WTC11 (cell line): ENCODE measurements at regions not wholly inside any gene's neighbourhood (a gene's known extent, or its start where the extent isn't known, plus 50 kb on each side); places are given as distances from the start of the nearest gene placed in this dataset.

ENCODE experiments used
- ATAC-seq: fragments of 200-7000 bp; cut with Tn5 transposase; 2 replicates; pipeline ENCODE4 v1.10.0; 2021; ENCODE audit warnings: mild to moderate bottlenecking, moderate library complexity
- CTCF ChIA-PET: fragments of 300-600 bp; sonication (Branson Sonifier 250); formaldehyde crosslinking; loops from one replicate; lab custom pipeline; 2021; ENCODE audit warnings: antibody characterized with exemption; lab: Charles Lee
- POLR2A ChIA-PET: fragments of 350-600 bp; sonication (Branson Sonifier 250); formaldehyde crosslinking; loops from one replicate; lab custom pipeline; 2021; ENCODE audit warnings: antibody characterized with exemption; lab: Charles Lee
- DNase-seq: peaks from one replicate; pipeline ENCODE4 v3.0.0; 2021; ENCODE audit warnings: low spot score
- H3K27ac Mint-ChIP-seq: 2 replicates; pipeline ENCODE4 v1.8.0; 2021; ENCODE audit warnings: mixed read lengths
- H3K27me3 Mint-ChIP-seq: 2 replicates; pipeline ENCODE4 v1.8.0; 2021; ENCODE audit warnings: low read depth, mild to moderate bottlenecking, moderate library complexity, mixed read lengths
- H3K36me3 Mint-ChIP-seq: 2 replicates; pipeline ENCODE4 v1.8.0; 2021; ENCODE audit warnings: mixed read lengths
- H3K4me1 Mint-ChIP-seq: 2 replicates; pipeline ENCODE4 v1.8.0; 2022; ENCODE audit warnings: mixed read lengths
- H3K4me3 Mint-ChIP-seq: 2 replicates; pipeline ENCODE4 v1.8.0; 2021; ENCODE audit warnings: mild to moderate bottlenecking, moderate library complexity, mixed read lengths
- H3K9me3 Mint-ChIP-seq: 2 replicates; pipeline ENCODE4 v1.8.0; 2021; ENCODE audit warnings: mixed read lengths
- ATF1 ChIP-seq: sonication (generic); formaldehyde crosslinking; IDR thresholded peaks from 2 replicates; pipeline ENCODE4 v1.8.1; 2023; ENCODE audit warnings: mild to moderate bottlenecking, moderate library complexity, missing genetic modification reagents
- CREM ChIP-seq: sonication (generic); formaldehyde crosslinking; IDR thresholded peaks from 2 replicates; pipeline ENCODE4 v1.8.1; 2022; ENCODE audit warnings: mild to moderate bottlenecking, missing genetic modification reagents, moderate library complexity
- EMX1 ChIP-seq: fragments of 250-450 bp; sonication (Bioruptor Pico); IDR thresholded peaks from 2 replicates; pipeline ENCODE4 v1.8.0; 2021; ENCODE audit warnings: mild to moderate bottlenecking
- FOXK1 ChIP-seq: sonication (generic); formaldehyde crosslinking; IDR thresholded peaks from 2 replicates; pipeline ENCODE4 v1.8.0; 2022; ENCODE audit warnings: mild to moderate bottlenecking, moderate library complexity, missing genetic modification reagents
- FOXP4 ChIP-seq: sonication (generic); formaldehyde crosslinking; IDR thresholded peaks from 2 replicates; pipeline ENCODE4 v1.8.0; 2022; ENCODE audit warnings: mild to moderate bottlenecking, missing genetic modification reagents
- GTF2I ChIP-seq: fragments of 250-450 bp; sonication (Bioruptor Pico); conservative IDR thresholded peaks from 2 replicates; pipeline ENCODE4 v1.4.0; 2021; ENCODE audit warnings: mild to moderate bottlenecking
- JUN ChIP-seq: sonication (generic); formaldehyde crosslinking; IDR thresholded peaks from 2 replicates; pipeline ENCODE4 v1.8.0; 2023; ENCODE audit warnings: mild to moderate bottlenecking, missing genetic modification reagents
- MXD4 ChIP-seq: fragments of 250-450 bp; sonication (Bioruptor Pico); IDR thresholded peaks from 2 replicates; pipeline ENCODE4 v1.8.0; 2021; ENCODE audit warnings: mild to moderate bottlenecking, moderate library complexity, borderline replicate concordance
- NFATC4 ChIP-seq: fragments of 250-450 bp; sonication (Bioruptor Pico); IDR thresholded peaks from 2 replicates; pipeline ENCODE4 v1.9.0; 2021; ENCODE audit warnings: mild to moderate bottlenecking
- NFYB ChIP-seq: sonication (generic); formaldehyde crosslinking; conservative IDR thresholded peaks from 2 replicates; pipeline ENCODE4 v1.8.0; 2022; ENCODE audit warnings: low read depth, missing genetic modification reagents
- OVOL2 ChIP-seq: fragments of 250-450 bp; sonication (Bioruptor Pico); IDR thresholded peaks from 2 replicates; pipeline ENCODE4 v1.9.0; 2021; ENCODE audit warnings: mild to moderate bottlenecking, borderline replicate concordance
- PRRX2 ChIP-seq: fragments of 250-450 bp; sonication (Bioruptor Pico); IDR thresholded peaks from 2 replicates; pipeline ENCODE4 v1.8.0; 2021; ENCODE audit warnings: mild to moderate bottlenecking
- TEAD1 ChIP-seq: sonication (generic); formaldehyde crosslinking; IDR thresholded peaks from 2 replicates; pipeline ENCODE4 v1.8.0; 2022; ENCODE audit warnings: mild to moderate bottlenecking, missing genetic modification reagents
- TP53 ChIP-seq: sonication (generic); formaldehyde crosslinking; IDR thresholded peaks from 2 replicates; pipeline ENCODE4 v1.8.1; 2023; ENCODE audit warnings: mild to moderate bottlenecking, missing genetic modification reagents
- TF ChIP-seq, protein P1 (sequence below): fragments of 200-600 bp; IDR thresholded peaks from 2 replicates; pipeline ENCODE4 v1.8.0; 2022; ENCODE audit warnings: antibody characterized with exemption
- TF ChIP-seq, protein P2 (sequence below): sonication (generic); formaldehyde crosslinking; IDR thresholded peaks from 2 replicates; pipeline ENCODE4 v1.8.0; 2023; ENCODE audit warnings: missing genetic modification reagents, mild to moderate bottlenecking, borderline replicate concordance

- no peak for TF ChIP-seq FOXP4 (CRISPR knock-in tag)
- TF ChIP-seq, protein P1, sequence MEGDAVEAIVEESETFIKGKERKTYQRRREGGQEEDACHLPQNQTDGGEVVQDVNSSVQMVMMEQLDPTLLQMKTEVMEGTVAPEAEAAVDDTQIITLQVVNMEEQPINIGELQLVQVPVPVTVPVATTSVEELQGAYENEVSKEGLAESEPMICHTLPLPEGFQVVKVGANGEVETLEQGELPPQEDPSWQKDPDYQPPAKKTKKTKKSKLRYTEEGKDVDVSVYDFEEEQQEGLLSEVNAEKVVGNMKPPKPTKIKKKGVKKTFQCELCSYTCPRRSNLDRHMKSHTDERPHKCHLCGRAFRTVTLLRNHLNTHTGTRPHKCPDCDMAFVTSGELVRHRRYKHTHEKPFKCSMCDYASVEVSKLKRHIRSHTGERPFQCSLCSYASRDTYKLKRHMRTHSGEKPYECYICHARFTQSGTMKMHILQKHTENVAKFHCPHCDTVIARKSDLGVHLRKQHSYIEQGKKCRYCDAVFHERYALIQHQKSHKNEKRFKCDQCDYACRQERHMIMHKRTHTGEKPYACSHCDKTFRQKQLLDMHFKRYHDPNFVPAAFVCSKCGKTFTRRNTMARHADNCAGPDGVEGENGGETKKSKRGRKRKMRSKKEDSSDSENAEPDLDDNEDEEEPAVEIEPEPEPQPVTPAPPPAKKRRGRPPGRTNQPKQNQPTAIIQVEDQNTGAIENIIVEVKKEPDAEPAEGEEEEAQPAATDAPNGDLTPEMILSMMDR = no peak
- TF ChIP-seq, all 79 proteins: peak for 0
Observed at GRCh38 chr15:25055356-25056068, 100.7 kb downstream of the SNRPN start (continued).

DNA sequence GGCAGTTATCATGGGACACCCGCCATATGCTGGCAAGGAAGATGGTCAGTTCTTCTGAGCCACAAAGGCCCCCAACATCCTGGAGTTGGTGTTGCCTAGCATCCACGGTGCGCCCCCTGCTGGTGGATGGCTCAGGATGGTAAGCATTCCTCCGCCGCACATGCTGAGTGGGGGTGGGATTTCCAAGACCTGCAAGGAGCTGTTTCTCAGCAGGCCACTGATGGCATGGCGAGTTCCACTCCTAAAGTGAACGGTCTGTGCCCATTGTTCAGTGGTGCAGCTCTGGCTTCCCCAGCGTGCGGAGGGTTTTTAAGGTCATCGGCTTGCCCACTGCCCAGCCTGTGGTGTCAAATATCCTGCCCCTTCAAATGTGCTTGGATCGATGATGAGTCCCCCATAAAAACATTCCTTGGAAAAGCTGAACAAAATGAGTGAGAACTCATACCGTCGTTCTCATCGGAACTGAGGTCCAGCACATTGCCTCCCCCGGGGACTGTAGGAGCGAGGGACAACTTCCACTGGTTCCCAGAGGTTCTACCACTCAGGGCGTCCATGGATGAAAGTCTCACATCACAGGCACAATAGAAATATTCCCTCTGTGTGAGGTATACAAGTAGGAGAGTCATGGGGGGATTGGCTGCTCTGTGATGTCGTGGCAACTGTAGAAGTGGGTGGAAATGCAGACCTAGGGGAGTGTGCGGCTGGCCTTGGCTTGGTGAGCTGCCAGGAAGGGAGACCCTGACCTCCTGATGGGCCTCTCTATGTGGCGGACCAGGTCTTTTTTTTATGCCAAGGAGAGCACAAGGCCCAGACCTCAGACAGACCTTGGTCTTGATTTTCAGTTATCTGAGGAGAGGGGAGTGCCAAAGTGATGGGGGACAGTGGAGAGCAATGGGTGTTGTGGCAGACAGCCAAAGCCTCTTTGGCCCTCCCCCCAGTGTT is 102.0 kb downstream of the SNRPN start:
- H3K4me1 Mint-ChIP-seq = no peaks in the 10 kb centered on the region; the same call in 1 of the 2 replicates
- ChIA-PET POLR2A (no interaction called here), CTCF (no interaction called here)
- no peak overlapping the region for H3K4me3 Mint-ChIP-seq
- H3K9me3 Mint-ChIP-seq = peaks cover 91% of the 10 kb centered on the region
- TF ChIP-seq, protein P1 = peak; percentile 41
- no peak for TF ChIP-seq ATF1
- peaks cover 7% of the 10 kb centered on the region for H3K27me3 Mint-ChIP-seq
- ATAC-seq (no peak; the same call in 1 of the 2 replicates), DNase-seq (peak; percentile 56)
- H3K27ac Mint-ChIP-seq = no peak overlapping the region
- H3K36me3 Mint-ChIP-seq = peaks cover 100% of the 10 kb centered on the region

GRCh38 chr15:25057574-25057973 is 102.8 kb downstream of the SNRPN start:
- ATAC-seq = no peak
- Mint-ChIP-seq H3K27me3 (peaks cover 9% of the 10 kb centered on the region), H3K9me3 (peaks cover 91% of the 10 kb centered on the region), H3K4me3 (no peak overlapping the region), H3K27ac (no peak overlapping the region), H3K36me3 (peaks cover 100% of the 10 kb centered on the region), H3K4me1 (no peaks in the 10 kb centered on the region; the same call in 1 of the 2 replicates)
- TF ChIP-seq, protein P2, sequence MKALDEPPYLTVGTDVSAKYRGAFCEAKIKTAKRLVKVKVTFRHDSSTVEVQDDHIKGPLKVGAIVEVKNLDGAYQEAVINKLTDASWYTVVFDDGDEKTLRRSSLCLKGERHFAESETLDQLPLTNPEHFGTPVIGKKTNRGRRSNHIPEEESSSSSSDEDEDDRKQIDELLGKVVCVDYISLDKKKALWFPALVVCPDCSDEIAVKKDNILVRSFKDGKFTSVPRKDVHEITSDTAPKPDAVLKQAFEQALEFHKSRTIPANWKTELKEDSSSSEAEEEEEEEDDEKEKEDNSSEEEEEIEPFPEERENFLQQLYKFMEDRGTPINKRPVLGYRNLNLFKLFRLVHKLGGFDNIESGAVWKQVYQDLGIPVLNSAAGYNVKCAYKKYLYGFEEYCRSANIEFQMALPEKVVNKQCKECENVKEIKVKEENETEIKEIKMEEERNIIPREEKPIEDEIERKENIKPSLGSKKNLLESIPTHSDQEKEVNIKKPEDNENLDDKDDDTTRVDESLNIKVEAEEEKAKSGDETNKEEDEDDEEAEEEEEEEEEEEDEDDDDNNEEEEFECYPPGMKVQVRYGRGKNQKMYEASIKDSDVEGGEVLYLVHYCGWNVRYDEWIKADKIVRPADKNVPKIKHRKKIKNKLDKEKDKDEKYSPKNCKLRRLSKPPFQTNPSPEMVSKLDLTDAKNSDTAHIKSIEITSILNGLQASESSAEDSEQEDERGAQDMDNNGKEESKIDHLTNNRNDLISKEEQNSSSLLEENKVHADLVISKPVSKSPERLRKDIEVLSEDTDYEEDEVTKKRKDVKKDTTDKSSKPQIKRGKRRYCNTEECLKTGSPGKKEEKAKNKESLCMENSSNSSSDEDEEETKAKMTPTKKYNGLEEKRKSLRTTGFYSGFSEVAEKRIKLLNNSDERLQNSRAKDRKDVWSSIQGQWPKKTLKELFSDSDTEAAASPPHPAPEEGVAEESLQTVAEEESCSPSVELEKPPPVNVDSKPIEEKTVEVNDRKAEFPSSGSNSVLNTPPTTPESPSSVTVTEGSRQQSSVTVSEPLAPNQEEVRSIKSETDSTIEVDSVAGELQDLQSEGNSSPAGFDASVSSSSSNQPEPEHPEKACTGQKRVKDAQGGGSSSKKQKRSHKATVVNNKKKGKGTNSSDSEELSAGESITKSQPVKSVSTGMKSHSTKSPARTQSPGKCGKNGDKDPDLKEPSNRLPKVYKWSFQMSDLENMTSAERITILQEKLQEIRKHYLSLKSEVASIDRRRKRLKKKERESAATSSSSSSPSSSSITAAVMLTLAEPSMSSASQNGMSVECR = no peak
- TF ChIP-seq TP53 (CRISPR knock-in tag) (no peak), PRRX2 (no peak), CREM (CRISPR knock-in tag) (no peak), GTF2I (CRISPR knock-in tag) (no peak), JUN (CRISPR knock-in tag) (no peak), MXD4 (CRISPR knock-in tag) (no peak), FOXK1 (no peak), NFATC4 (CRISPR knock-in tag) (no peak), NFYB (CRISPR knock-in tag) (no peak), OVOL2 (CRISPR knock-in tag) (no peak), ATF1 (no peak), EMX1 (no peak), TEAD1 (CRISPR knock-in tag) (no peak)
- DNase-seq = no peak
- CTCF ChIA-PET = no interaction called here
- POLR2A ChIA-PET = no interaction called here
